ENCODE measurements at regions not wholly inside any gene's neighbourhood (a gene's known extent, or its start where the extent isn't known, plus 50 kb on each side); places are given as distances from the start of the nearest gene placed in this dataset.
"Not testable (repeated sequence)": the region's sequence is repeated elsewhere in the genome, so short reads cannot be mapped to it uniquely, and the experiment has no call there.

DNA sequence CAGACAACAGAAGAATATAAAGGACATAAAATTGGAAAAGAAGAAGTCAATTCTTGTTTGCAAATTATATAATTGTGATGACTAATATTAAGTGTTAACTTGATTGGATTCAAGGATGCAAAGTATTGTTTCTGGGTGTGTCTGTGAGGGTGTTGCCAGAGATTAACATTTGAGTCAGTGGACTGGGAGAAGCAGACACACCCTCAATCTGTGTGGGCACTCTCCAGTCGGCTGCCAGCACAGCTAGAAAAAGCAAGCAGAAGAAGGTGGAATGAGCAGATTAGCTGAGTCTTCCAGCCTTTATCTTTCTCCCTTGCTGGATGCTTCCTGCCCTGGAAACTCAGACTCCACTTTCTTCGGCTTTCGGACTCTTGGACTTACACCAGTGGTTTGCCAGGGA, 51.7 kb downstream of the UBE2NL start:
- DNase-seq = no peak

DNA sequence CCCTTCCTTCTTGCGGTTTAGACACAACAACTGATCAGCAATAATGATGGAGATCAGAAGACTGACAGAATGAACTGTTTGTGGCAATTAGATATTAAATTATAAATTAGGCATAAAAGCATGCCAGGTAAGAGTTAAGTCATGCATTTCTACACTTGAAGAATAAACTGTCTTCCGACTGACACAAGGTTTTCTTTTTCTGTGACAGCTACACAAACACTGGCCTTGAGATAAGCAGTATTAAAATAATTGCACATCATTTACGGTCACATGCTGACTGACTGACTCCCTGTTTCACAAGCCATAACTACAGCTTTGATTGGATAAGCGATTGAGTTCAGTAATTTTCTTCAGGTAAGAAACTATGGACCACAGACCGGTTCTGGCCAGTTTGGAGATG, 56.2 kb downstream of the UBE2NL start:
- no peak for DNase-seq

DNA sequence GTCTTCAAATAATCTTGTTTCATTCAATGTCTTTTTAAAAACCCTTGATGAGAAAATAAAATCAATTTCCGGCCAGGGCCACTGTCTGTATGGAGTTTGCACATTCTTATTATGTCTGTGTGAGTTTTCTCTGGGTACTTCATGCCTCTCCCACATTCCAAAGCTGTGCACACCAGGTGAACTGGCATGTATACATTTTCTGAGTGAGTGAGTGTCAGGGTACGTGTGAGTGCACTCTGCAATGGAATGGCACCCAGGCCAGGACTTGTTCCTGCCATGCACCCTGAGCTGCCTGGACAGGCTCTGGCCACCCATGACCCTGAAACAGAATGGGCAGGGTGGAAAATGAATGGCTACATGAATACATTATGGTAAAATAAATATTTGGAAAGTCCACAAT, 61.3 kb downstream of the UBE2NL start:
- DNase-seq = no peak

DNA sequence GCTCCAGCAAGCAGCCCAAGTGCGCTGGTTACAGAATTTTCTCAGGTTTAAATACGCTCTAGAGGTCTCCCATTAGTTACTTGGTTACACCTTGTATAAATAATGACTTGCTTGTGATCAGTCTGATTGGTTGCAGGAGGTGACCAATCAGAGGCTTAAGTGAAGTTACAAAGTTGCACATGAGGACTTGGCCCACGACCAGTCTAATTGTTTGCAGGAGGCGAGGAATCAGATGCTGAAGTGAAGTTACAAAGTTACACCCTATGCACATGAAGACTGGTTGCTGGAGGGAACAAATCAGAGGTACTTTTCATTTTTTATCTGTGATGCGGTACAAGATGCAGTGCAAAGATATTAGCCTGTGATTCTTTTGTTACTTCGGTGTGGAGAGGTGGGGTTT, 80.7 kb downstream of the UBE2NL start:
- no peak for DNase-seq

DNA sequence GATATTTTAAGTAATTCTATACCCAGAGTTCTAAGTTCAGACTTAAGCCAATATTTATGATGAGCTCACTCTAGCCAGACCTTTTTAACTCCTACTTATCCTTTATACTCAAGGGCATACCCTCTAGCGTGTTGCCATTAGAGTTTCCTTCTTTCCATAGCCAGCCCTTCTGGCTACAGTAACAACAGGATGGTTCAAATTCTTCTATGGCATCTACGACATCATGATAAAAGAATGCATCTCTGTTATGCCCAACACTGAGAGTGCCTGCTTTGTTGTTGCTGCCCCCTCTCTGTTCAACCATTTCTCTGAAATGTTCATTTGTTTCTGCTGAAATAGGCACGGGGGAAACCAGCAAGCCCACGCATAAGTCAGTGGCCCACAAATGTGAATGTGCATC, 104.5 kb downstream of the UBE2NL start:
- no peak for DNase-seq

DNA sequence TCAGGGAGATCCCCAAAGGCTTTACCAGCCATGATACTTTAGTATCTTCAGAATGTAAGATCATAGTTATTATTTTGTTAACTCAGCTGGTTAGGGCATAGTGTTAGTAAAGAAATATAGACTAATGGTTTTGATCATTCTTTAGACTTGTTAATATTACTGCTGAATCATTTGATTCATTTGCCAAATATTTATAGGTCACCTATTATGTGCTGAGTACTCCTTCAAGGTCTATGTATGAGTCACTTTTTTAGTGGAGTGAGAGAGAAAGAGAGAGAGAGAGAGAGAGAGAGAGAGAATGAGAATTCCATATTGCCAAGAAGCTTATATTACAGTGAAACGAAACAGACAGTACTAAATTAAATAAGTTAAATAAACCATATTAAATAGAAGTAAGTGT, 110.3 kb downstream of the UBE2NL start:
- DNase-seq = no peak

DNA sequence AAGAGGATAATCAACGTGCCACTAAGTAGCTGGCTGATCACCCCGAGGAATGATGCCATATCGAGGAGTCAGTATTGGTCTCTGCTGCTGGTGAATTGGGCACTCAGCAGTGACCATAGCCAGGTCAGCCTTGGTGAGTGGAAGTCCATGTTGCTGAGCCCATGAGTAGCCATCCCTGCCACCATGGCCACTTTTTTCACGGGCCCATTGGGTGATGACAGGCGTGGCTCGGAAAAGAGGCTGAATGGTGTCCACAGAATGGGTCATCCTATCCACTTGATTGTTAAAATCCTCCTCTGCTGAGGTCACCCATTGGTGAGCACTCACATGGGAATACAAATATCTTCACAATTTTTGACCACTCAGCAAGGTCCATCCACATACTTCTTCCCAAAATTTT, 114.4 kb downstream of the UBE2NL start:
- DNase-seq = no peak

DNA sequence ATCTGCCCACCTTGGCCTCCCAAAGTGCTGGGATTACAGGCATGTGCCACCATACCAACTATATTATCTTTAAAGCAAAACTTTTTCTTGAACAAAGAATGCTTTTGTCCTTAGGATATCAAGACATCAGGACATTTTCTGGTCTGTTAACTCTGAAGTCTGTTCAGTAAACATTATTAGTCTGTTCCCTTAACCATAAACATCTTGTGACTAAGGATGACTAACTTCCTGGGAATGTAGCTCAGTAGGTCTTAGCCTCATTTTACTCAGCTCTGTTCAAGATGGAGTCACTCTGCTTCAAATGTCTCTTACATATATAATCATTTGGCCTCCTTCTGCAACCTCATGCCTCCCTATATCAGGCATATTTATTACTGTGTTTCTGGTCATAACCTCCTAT, 122.9 kb downstream of the UBE2NL start:
- no peak for DNase-seq

DNA sequence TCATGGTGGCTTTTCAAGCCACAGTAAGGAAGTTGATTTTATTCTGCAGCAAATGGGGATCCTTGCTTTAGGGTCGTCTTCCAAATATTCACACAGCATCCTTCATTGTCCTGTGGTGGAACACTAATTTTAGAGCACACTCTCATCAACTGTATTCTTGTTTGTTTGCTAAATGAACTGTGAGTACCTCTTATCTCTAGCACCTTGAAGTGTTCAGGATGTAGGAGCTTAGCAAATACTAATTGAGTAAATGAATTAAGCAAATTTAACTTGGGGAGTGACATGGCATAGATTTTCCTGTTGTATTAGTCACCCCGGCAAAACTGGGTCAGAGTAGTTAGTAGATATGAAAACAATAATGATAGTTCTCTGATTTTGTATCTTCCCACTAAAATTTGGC, 156.9 kb downstream of the UBE2NL start:
- DNase-seq = no peak

DNA sequence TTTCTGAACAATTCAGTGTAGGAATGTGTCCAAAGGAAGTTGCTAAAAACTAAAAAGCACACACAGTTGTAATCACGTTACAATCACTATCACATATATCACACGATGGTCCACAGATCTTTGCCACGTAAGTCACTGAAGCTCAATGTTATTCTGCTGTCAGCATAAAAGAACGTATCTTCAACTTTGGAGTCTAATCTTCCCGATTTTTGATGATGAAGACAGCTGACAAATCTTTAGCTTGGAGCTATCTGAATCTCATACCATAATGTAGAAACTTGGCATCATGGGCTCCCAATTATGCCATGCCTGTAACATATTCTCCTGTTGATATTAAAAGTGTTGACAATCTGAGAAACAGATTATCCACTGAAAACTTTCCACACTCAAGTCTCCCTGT, 158.4 kb downstream of the UBE2NL start:
- DNase-seq = no peak

DNA sequence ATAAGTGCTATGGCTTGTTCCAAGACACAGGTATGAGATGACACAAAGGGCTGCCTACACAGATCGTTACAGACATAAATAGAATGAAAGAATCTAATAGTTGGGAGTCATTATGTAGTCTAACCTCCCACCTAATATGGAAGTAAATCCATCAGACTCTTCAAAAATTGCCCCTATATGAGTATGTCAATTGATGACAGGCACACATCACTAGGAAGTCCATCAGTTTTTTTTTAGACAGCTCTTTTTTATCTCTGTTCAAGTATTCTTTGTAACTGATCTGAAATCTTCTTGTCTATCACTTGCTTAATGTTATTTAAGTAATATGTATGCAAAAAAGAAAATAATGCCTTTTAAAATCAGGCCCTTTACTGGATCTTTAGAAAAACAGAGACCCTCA, 191.6 kb downstream of the UBE2NL start:
- no peak for DNase-seq

DNA sequence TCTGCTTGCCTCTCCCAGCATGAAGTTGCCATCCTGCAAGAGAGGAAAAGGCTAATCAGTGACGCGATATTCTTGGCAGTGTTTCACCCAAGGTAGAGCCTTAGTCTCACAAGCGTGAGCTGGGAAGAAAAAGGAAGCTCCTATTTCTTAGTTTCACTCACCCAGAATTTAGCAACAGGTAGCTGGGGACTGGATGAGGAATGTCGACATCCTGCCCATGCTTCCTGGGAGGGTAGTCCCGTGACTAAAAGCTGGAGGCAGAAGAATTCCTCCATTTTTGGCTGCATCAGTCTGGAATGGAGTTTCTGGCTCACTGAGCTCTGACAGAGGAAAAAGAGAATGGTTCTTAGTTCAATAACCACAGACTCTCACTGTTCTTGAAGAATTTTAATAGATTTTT, 198.4 kb downstream of the UBE2NL start:
- DNase-seq = not testable (repeated sequence)

DNA sequence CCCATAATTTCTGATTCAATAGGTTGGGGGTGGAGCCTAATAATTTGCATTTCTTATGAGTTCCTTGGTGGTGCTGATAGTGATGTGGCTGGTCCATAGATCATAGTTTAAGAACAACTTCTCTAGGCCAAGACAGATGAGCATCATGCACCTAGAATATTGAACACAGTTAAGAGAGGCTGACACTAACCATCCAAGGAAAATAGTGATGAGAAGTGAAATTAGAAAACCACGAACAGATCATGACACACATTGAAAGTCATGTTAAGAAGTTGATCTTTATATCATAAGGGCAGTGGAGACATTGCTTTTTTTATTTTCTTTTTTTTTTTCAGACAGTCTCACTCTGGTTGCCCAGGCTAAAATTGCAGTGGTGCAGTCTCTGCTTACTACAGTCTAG, 205.8 kb downstream of the UBE2NL start:
- not testable (repeated sequence) for DNase-seq

DNA sequence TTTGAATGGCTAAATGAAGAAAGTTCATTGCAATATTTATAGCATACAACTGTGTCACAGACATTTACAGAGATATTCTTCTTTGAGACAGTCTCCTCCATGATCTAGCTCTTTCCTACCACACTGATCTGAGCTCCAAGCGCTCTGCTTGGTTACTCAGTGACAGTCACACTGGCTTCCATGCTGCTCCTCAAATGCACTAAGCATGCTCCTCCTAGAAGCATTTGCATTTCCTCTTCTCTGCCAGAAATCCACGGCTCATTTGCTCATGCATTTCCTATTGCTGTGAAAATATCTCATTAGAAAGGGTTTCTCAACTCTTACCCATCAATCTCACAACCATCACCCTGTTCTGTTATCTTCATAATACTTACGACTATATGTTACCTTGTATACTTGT, 208.2 kb downstream of the UBE2NL start:
- DNase-seq = not testable (repeated sequence)

DNA sequence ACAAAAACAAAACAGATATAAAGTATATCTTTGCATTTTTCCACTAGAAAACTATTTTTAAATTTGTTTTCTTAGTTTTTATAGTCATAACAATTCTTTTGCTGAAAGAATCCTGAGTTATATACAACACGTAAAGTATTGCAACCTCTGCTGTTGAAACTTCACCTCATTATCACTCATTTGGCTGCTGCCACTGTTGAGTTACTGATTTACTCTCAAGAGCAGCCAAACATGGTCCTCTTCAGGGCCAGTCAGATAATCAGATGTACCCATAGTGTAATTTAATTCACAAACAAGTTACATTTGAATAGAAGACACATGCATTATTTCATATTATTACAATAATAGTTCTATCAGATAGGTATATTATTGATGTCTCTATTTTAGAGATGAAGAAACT, 235.6 kb downstream of the UBE2NL start:
- not testable (repeated sequence) for DNase-seq

DNA sequence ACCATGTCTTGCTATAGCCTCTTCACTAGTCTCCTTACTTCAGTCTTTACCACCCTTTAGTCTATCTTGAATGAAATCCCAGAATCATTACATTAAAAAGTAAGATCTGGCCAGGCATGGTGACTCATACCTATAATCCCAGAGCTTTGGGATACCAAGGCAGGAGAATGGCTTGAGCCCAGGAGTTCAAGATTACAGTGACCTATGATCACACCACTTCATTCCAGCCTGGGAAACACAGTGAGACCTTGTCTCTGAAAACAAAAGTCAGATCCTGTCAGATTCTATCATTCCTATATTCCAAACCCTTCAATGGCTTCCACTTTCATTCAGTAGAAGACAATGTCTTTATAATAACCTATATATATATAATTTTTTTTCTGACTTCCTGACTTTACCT, 237.7 kb downstream of the UBE2NL start:
- DNase-seq = not testable (repeated sequence)

DNA sequence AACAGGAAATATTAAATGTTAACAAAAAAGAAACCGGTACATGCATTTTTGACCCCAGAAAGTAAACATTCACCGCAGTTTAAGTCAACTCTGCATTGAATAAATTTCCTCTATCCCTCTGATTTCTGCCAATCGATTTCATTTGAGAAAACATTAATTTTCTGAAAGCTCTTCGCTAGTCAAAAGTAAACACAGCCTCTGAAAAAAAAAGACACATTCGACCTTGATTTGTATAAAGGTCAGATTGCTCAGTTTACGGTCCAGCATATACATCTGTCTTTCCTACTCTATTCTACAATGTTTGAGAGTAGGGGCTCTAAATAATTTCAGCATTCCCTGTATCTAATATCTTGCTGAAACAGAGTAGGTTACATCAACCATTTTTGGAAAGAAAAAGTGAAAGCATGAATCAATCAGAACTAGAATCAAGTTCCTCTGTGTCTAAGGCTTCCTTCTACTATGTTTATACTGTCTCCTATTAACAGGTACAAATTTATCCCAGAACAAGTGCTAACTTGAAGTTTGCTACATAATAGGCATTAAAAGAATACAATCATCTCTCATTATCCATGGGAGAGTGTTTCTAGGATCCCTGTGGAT, 243.8 kb downstream of the UBE2NL start:
- not testable (repeated sequence) for DNase-seq

DNA sequence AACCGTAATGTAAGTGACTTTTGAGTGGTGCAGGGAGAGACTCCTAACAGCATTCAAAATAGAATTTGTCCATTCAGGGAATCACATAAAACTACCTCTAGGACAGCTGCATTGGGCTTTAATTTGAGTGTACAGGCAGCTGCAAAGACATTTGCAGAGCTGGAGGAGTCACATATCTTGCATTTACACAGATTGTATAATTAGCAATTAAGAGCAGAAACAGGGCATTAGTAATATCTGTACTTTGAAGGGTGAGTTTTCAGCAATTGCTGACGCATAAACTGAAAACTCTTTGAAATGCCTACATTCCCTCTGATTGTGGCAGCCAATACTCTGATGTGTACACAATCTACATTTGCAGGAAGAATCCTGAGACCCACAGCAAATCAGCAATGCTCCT, 245.6 kb downstream of the UBE2NL start:
- DNase-seq = not testable (repeated sequence)

DNA sequence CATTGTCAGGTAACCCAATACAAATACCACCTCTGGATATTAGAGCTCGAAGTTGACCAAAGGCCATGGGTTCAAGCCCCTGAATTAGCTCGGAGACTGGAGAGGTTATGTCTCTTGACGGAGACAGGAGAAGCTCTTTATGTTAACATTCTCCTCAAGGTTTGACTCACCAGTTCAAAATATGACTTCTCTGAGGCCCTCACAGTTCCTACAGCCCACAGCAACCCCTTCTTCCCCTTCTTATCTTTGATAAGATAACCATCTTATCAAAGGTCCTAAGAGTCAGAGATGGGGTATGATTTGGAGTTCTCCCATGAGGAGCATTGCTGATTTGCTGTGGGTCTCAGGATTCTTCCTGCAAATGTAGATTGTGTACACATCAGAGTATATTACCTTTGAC, 246.6 kb downstream of the UBE2NL start:
- DNase-seq = not testable (repeated sequence)

DNA sequence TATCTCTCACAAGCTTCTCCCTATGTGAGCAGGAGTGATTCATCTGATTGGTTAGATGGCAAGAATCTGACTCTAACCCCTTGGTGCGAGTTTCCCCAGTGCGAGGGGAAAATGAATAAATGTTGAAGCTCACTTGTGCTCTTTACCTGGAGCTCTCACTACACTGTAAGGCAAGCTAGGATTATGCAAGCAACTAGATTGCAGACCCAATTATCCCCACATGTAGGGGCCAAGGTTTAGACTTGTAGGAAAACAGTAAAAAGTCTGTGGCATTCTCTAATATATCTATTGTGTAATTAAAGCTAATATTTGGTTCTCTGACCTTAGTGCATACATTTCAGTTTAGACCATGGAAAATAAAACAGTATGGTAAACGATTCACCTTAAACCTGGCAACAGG, 247.2 kb downstream of the UBE2NL start:
- not testable (repeated sequence) for DNase-seq

DNA sequence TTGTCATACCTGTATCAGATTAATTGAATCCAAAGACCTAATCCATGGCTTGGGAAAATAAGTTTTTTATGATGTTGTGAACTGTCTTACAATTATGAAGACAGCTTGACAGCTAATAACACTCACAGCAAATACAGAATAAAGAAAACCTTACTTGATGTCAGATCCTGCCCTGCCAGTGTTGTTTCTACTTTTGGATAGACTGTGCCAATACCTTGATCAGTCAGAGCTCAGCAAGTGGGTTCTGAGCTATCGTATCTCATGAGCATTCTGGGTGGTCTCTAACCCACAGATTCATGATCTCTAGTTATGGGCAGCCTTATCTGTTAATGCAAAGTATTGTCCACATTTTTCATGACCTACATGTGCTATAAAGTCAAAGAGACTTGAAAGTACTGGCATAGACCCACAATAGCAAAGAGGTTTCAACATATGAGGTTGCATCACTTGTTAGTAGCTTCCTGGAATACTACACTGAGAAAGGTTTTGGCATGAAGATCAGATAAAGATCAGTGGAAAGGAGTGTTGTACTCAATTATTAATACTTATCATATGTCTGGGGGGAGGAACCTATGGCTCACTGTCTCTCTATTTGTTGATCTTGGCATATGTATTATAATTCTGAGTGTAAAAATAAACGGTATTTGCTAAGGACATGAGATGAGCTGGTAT, 250.7 kb downstream of the UBE2NL start:
- DNase-seq = not testable (repeated sequence)

DNA sequence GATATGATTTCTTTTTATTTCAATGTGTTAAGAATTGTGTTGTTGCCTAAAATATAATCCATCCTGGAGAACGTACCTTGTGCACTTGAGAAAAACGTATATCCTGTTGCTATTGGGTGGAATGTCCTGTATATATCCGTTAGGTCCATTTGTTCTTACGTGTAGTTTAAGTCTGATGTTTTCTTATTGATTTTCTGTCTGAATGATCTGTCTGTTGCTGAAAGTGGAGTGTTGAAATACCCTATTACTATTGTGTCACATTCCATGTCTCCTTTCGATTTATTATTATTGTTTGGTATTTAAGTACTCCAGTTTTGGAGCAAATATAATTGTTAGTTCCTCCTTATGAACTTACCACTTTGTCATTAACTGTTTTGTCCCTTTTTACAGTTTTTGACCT, 270.6 kb downstream of the UBE2NL start:
- not testable (repeated sequence) for DNase-seq

DNA sequence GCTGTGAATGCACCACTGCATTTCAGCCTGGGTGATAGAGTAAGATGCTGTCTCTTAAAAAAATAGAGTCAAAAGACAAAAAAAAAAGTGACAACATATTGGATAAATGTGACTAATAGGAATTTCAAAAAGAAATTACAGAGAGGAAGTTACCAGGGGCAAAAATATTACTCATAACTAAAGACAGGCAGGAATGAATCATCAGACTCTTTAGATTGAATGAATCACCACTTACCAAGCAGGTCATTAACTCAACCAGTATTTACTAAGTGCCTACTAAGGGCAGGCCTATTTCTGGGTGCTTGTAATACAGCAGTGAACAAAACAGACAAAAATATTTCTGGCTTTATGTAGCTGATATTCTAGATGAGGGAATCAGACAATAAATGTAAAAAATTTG, 301.3 kb downstream of the UBE2NL start:
- DNase-seq = not testable (repeated sequence)

DNA sequence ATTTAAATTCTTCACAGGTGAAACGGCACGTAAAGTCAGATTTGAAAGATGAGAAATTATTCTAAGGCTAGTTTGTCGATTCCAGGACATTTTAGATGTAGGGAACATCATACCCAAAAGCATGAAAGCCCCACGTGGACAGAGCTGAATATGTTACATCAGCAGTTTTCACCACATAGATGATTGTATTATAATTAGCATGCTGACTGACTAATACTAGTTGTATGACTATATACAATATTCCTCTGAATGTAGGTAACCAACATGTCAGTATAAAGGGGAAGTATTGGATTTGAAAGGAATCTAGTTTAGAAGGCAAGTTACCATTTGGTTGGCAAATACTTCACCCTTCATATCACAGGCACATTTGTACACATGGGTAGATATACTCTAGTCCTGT, 304.6 kb downstream of the UBE2NL start:
- not testable (repeated sequence) for DNase-seq

DNA sequence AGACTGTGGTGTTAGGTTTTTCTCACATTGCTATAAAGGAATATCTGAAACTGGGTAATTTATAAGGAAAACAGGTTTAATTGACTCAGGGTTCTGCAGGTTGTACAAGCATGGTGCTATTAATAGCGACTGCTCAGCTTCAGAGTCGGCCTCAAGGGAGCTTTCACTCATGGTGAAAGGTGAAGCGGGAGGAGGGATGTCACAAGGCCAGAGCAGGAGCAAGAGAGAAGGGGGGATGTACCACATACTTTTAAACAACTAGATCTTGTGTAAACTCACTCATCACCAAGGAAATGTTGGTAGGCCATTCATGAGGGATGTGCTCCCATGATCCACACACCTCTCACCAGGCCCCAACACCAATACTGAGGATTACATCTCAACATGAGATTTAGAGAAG, 313.2 kb downstream of the UBE2NL start:
- not testable (repeated sequence) for DNase-seq

Data from NCI-H1105 (cell line).